Endothelial cell of umbilical vein (primary cell): ENCODE measurements at regions not wholly inside any gene's neighbourhood (a gene's known extent, or its start where the extent isn't known, plus 50 kb on each side); places are given as distances from the start of the nearest gene placed in this dataset.
"Not testable (repeated sequence)": the region's sequence is repeated elsewhere in the genome, so short reads cannot be mapped to it uniquely, and the experiment has no call there.

Source experiments
- CTCF ChIP-seq, 2 donors: IDR thresholded peaks; 1 replicate in 1 of 2; 2 replicates in 1 of 2; pipeline ENCODE4 v1.5.1; 2011; ENCODE audit warnings: low read length in 2 of 2, mild to moderate bottlenecking in 2 of 2, moderate library complexity in 2 of 2, control low read depth in 1 of 2, inconsistent platforms in 1 of 2, low read depth in 1 of 2; ENCODE audit not compliant: insufficient read depth in 1 of 2; ENCODE audit errors: extremely low read depth in 1 of 2
- EZH2 ChIP-seq: IDR thresholded peaks from 2 replicates; pipeline ENCODE4 v1.6.1; 2012; ENCODE audit warnings: borderline replicate concordance, low read depth, mild to moderate bottlenecking, moderate library complexity, low read length, inconsistent platforms; ENCODE audit not compliant: severe bottlenecking
- MAX ChIP-seq: IDR thresholded peaks from 2 replicates; pipeline ENCODE4 v1.6.1; 2011; ENCODE audit not compliant: insufficient read depth, insufficient read length
- POLR2A ChIP-seq: IDR thresholded peaks from 2 replicates; pipeline ENCODE4 v1.6.1; 2012; ENCODE audit warnings: low read depth, mild to moderate bottlenecking, control low read depth, low read length
- POLR2AphosphoS5 ChIP-seq: IDR thresholded peaks from 2 replicates; pipeline ENCODE4 v1.6.1; 2012; ENCODE audit warnings: low read depth, mild to moderate bottlenecking, control low read depth, low read length, moderate library complexity; ENCODE audit not compliant: insufficient read depth

GRCh38 chr6:58016614-58017013, 699.2 kb downstream of the PRIM2 start:
- TF ChIP-seq CTCF (IDR thresholded peaks at IDR 0.05; ENCODE audit: extremely low read depth in 1 of 2, insufficient read depth in 1 of 2, low read depth in 1 of 2, low read length in 2 of 2); POLR2A; POLR2AphosphoS5; EZH2; MAX: not testable (repeated sequence)
